ENCODE measurements at regions not wholly inside any gene's neighbourhood (a gene's known extent, or its start where the extent isn't known, plus 50 kb on each side); places are given as distances from the start of the nearest gene placed in this dataset.
A peak's percentile ranks its signal among the peaks of the same experiment; 100 is the strongest.
"Not testable (repeated sequence)": the region's sequence is repeated elsewhere in the genome, so short reads cannot be mapped to it uniquely, and the experiment has no call there.

GRCh38 chr18:30175061-30175574 lies 867.4 kb downstream of the DSC3 start:
- no peak for DNase-seq (ENCODE audit: low spot score)

GRCh38 chr18:30163573-30163972 lies 879.0 kb downstream of the DSC3 start:
- no peak for DNase-seq (ENCODE audit: low spot score)

GRCh38 chr18:30160124-30160523 lies 882.4 kb downstream of the DSC3 start:
- DNase-seq (ENCODE audit: low spot score) = no peak

GRCh38 chr18:30150586-30151250 lies 891.8 kb downstream of the DSC3 start:
- no peak for DNase-seq (ENCODE audit: low spot score)

- no peak for DNase-seq (ENCODE audit: low spot score)
These were observed 893.0 kb downstream of the DSC3 start for GRCh38 chr18:30149585-30149984.

- no peak for DNase-seq (ENCODE audit: low spot score)
These were observed 899.7 kb downstream of the DSC3 start for GRCh38 chr18:30142870-30143269.

GRCh38 chr18:30142248-30142647 lies 900.3 kb downstream of the DSC3 start:
- no peak for DNase-seq (ENCODE audit: low spot score)

- DNase-seq (ENCODE audit: low spot score) = not testable (repeated sequence)
These were observed 901.0 kb downstream of the DSC3 start for GRCh38 chr18:30141506-30141905.

- no peak for DNase-seq (ENCODE audit: low spot score)
These were observed 902.8 kb downstream of the DSC3 start for GRCh38 chr18:30139631-30140287.

- no peak for DNase-seq (ENCODE audit: low spot score)
These were observed 906.6 kb downstream of the DSC3 start for GRCh38 chr18:30135938-30136337.

GRCh38 chr18:30134020-30134419 lies 908.5 kb downstream of the DSC3 start:
- no peak for DNase-seq (ENCODE audit: low spot score)

- no peak for DNase-seq (ENCODE audit: low spot score)
These were observed 909.6 kb downstream of the DSC3 start for GRCh38 chr18:30132959-30133358.

GRCh38 chr18:30121397-30121796 lies 921.1 kb downstream of the DSC3 start:
- DNase-seq (ENCODE audit: low spot score) = no peak

- DNase-seq (ENCODE audit: low spot score) = no peak
These were observed 929.1 kb downstream of the DSC3 start for GRCh38 chr18:30113454-30113853.

GRCh38 chr18:30106356-30106755 lies 936.2 kb downstream of the DSC3 start:
- DNase-seq (ENCODE audit: low spot score) = no peak

GRCh38 chr18:30103881-30104280 lies 938.7 kb downstream of the DSC3 start:
- DNase-seq (ENCODE audit: low spot score) = no peak

GRCh38 chr18:30096796-30097195 lies 945.7 kb downstream of the DSC3 start:
- DNase-seq (ENCODE audit: low spot score) = no peak

- DNase-seq (ENCODE audit: low spot score) = peak; percentile 23
These were observed 948.0 kb downstream of the DSC3 start for GRCh38 chr18:30094556-30094955.

GRCh38 chr18:30093376-30093775 lies 949.2 kb downstream of the DSC3 start:
- DNase-seq (ENCODE audit: low spot score) = no peak

GRCh38 chr18:30088238-30089015 lies 954.1 kb downstream of the DSC3 start:
- no peak for DNase-seq (ENCODE audit: low spot score)

GRCh38 chr18:30086351-30086750 lies 956.2 kb downstream of the DSC3 start:
- DNase-seq (ENCODE audit: low spot score) = no peak

- DNase-seq (ENCODE audit: low spot score) = no peak
These were observed 961.4 kb downstream of the DSC3 start for GRCh38 chr18:30081122-30081521.

Data from RKO (cell line).